ENCODE measurements at regions not wholly inside any gene's neighbourhood (a gene's known extent, or its start where the extent isn't known, plus 50 kb on each side); places are given as distances from the start of the nearest gene placed in this dataset.

DNA sequence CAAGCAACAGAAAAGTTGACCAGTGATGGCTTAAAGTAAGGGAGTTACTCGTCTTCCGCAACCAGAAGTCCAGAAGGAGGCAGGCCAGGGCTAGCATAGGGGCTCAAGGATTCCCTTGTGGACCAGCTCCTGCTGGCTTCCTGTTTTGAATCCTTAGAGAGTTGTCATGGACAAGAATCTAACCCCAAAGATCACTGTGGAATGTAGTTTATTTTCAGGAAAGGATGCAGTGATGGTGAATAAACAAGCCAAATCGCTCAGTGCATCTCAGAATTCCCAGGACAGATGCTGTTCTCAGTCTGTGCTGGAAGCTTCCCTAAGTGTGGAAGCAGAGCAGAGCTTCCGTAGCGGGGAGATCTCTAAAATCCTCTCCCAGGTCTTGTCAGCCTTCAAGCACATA lies 311.3 kb downstream of the C12orf75 start:
- intact Hi-C loops (cut with DNase I): no loop called here
- TF ChIP-seq EP300 (IDR thresholded peaks at IDR 0.05) (no peak), POLR2A (IDR thresholded peaks at IDR 0.05) (no peak), CTCF (IDR thresholded peaks at IDR 0.05) (no peak)
- H3K4me3 ChIP-seq: no peak overlapping the region
- H3K36me3 ChIP-seq: no peaks in the 10 kb centered on the region
- H3K27me3 ChIP-seq: no peaks in the 10 kb centered on the region
- H3K9me3 ChIP-seq: no peaks in the 10 kb centered on the region
- DNase-seq: no peak
- no peaks in the 10 kb centered on the region for H3K4me1 ChIP-seq (ENCODE audit: insufficient read depth)
- H3K27ac ChIP-seq: no peak overlapping the region
- 82 to 88% (median 87%) methylated on average over 5 of the region's 5 CpGs for whole genome bisulfite sequencing, 3 donors

DNA sequence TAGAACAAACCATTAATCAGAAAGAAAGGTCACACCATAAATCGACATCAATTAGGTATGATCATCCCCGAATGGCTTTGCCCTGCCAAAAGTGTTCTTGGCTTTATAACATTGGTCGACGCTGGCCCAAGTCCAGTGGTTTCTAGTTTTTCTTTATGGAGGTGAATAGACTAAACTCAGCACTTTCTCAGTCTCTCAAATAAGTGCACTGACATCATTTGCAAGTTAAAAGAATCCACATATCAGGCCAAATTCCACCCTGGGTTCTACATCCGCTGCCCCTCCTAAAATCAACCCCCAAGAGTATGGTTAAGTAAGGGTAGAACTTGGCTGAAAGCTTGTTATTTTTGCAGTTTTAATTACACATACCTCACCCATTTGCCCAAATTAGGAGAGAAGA lies 314.3 kb downstream of the C12orf75 start:
- Histone ChIP-seq H3K9me3 (no peaks in the 10 kb centered on the region), H3K4me3 (no peak overlapping the region), H3K4me1 (ENCODE audit: insufficient read depth) (no peaks in the 10 kb centered on the region), H3K27ac (no peak overlapping the region), H3K36me3 (no peaks in the 10 kb centered on the region), H3K27me3 (no peaks in the 10 kb centered on the region)
- no peak for DNase-seq
- TF ChIP-seq CTCF (IDR thresholded peaks at IDR 0.05) (no peak), POLR2A (IDR thresholded peaks at IDR 0.05) (no peak), EP300 (IDR thresholded peaks at IDR 0.05) (no peak)
- 55 to 64% (median 56%) methylated on average over 5 of the region's 5 CpGs for WGBS, 3 donors
- intact Hi-C loops (cut with DNase I): loop anchor here in 1 of 4 donors (5.0 kb wide), 1 partner anchor 953 kb away; no protein-coding TSS in a partner anchor

DNA sequence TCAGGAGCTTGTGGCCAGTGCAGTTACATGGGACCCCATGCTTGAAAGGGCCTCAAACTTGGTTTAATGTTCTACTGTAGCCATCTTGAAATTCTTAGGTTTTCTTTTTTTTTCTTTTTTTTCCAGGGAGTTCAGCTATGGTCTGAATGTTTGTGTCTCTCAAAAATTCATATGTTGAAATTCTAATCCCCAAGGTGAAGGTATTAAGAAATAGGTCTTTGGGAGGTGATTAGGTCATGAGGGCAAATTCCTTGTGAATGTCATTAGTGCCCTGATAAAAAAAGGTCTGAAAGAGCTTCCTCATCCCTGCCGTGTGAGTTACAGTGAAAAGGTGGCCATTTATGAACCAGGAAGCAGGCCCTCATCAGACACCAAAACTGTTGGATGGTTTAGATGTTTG lies 324.1 kb downstream of the C12orf75 start:
- TF ChIP-seq EP300 (IDR thresholded peaks at IDR 0.05) (no peak), POLR2A (IDR thresholded peaks at IDR 0.05) (no peak), CTCF (IDR thresholded peaks at IDR 0.05) (no peak)
- H3K36me3 ChIP-seq: no peaks in the 10 kb centered on the region
- no peak for DNase-seq
- intact Hi-C loops (cut with DNase I): no loop called here
- no peak overlapping the region for H3K4me3 ChIP-seq
- H3K27me3 ChIP-seq: no peaks in the 10 kb centered on the region
- 69 to 88% (median 72%) methylated on average over 1 of the region's 1 CpG for WGBS, 3 donors
- H3K4me1 ChIP-seq (ENCODE audit: insufficient read depth): no peaks in the 10 kb centered on the region
- no peaks in the 10 kb centered on the region for H3K9me3 ChIP-seq
- no peak overlapping the region for H3K27ac ChIP-seq

- intact Hi-C loops (cut with DNase I): no loop called here
- H3K36me3 ChIP-seq: no peaks in the 10 kb centered on the region
- no peaks in the 10 kb centered on the region for H3K4me1 ChIP-seq (ENCODE audit: insufficient read depth)
- H3K9me3 ChIP-seq: no peaks in the 10 kb centered on the region
- 41 to 48% (median 46%) methylated on average over 2 of the region's 2 CpGs for WGBS, 3 donors
- H3K27me3 ChIP-seq: no peaks in the 10 kb centered on the region
- no peak overlapping the region for H3K4me3 ChIP-seq
- no peak overlapping the region for H3K27ac ChIP-seq
- DNase-seq: no peak
- TF ChIP-seq CTCF (IDR thresholded peaks at IDR 0.05) (no peak), POLR2A (IDR thresholded peaks at IDR 0.05) (no peak), EP300 (IDR thresholded peaks at IDR 0.05) (no peak)
These were observed 327.9 kb downstream of the C12orf75 start for GRCh38 chr12:105658389-105658788.

All from ovary (tissue), 7 donors.